Spleen (tissue), 11 donors: ENCODE measurements at regions not wholly inside any gene's neighbourhood (a gene's known extent, or its start where the extent isn't known, plus 50 kb on each side); places are given as distances from the start of the nearest gene placed in this dataset.
A peak's percentile ranks its signal among the peaks of the same experiment; 100 is the strongest.

ENCODE experiments used
- DNase-seq: peaks from one replicate; pipeline ENCODE4 v3.0.0-alpha.2; 2020
- H3K27ac ChIP-seq, 8 donors: fragments of 200-600 bp; sonication (generic) in 7 of 8; 1 replicate in 4 of 8; 2 replicates in 4 of 8; pipeline versions ENCODE4 v1.5.0 to v1.8.0; 2016 to 2021; ENCODE audit warnings: inconsistent platforms in 4 of 8, mild to moderate bottlenecking in 4 of 8, moderate library complexity in 1 of 8
- H3K27me3 ChIP-seq, 7 donors: fragments of 200-600 bp; sonication (generic) in 6 of 7; replicated peaks in 1 of 7; 1 replicate in 4 of 7; 2 replicates in 3 of 7; pipeline versions ENCODE4 v1.5.0 to v1.8.0; 2016 to 2021; ENCODE audit warnings: inconsistent platforms in 3 of 7, mild to moderate bottlenecking in 1 of 7
- H3K36me3 ChIP-seq, 6 donors: fragments of 200-600 bp; sonication (generic) in 5 of 6; 1 replicate in 4 of 6; 2 replicates in 2 of 6; pipeline versions ENCODE4 v1.5.0 to v1.8.0; 2016 to 2021; ENCODE audit warnings: inconsistent platforms in 2 of 6
- H3K4me1 ChIP-seq, 6 donors: fragments of 200-600 bp; sonication (generic) in 5 of 6; 1 replicate in 3 of 6; 2 replicates in 3 of 6; pipeline versions ENCODE4 v1.5.0 to v1.8.0; 2016 to 2021; ENCODE audit warnings: inconsistent platforms in 3 of 6
- H3K4me3 ChIP-seq, 8 donors: fragments of 200-600 bp; sonication (generic) in 7 of 8; 1 replicate in 4 of 8; 2 replicates in 4 of 8; pipeline versions ENCODE4 v1.5.0 to v1.8.0; 2016 to 2021; ENCODE audit warnings: inconsistent platforms in 4 of 8, mild to moderate bottlenecking in 4 of 8, moderate library complexity in 2 of 8
- H3K9me3 ChIP-seq, 8 donors: fragments of 200-600 bp; sonication (generic) in 7 of 8; 1 replicate in 4 of 8; 2 replicates in 4 of 8; pipeline versions ENCODE4 v1.5.0 to v1.8.0; 2016 to 2021; ENCODE audit warnings: inconsistent platforms in 4 of 8
- CTCF ChIP-seq, 11 experiments: fragments of 200-600 bp in 7 of 11; fragments of 450-650 bp in 4 of 11; sonication (generic) in 4 of 11; IDR thresholded peaks in 8 of 11; conservative IDR thresholded peaks in 3 of 11; 1 replicate in 7 of 11; 2 replicates in 4 of 11; pipeline versions ENCODE4 v1.4.0 to v1.8.0; 2016 to 2021; ENCODE audit warnings: antibody characterized with exemption in 11 of 11, inconsistent platforms in 4 of 11, mild to moderate bottlenecking in 1 of 11
- POLR2A ChIP-seq, 3 donors: fragments of 450-650 bp; IDR thresholded peaks; one replicate each; pipeline ENCODE4 v1.5.1; 2017; ENCODE audit warnings: antibody characterized with exemption in 3 of 3, mild to moderate bottlenecking in 1 of 3
- POLR2AphosphoS5 ChIP-seq, 3 donors: sonication (generic); formaldehyde crosslinking; IDR thresholded peaks; one replicate each; pipeline ENCODE4 v1.5.1; 2017; ENCODE audit warnings: antibody characterized with exemption in 3 of 3
- WGBS, 5 donors: extraction: QIAGEN DNeasy Blood & Tissue Kit in 3 of 5; methylation state at CpG; one replicate each; pipeline versions ENCODE4 v1.1.5 to v1.1.7; 2013 to 2018; 5-methylcytosine and 5-hydroxymethylcytosine counted together
- intact Hi-C: fragments of 100-400 bp; cut with DNase I; formaldehyde crosslinking; loops from one replicate; pipeline ENCODE4 v1.15.0; 2023; ENCODE audit warnings: low total_unique reads
- donor health status: healthy with polysubstance abuse.
- donor health status: DM: no; HTN: no; CAD: no; lungs with moderate emphysema.
- donor health status: DM: no; HTN: no; CAD: no.
- donor health status: Bipolar disorder and iron deficiency.
- donor health status: healthy.
- donor health status: DM: no; HTN: no; CAD: no.
- donor health status: DM: yes; HTN: yes; CAD: no.

GRCh38 chr9:106535439-106535838 is 327.5 kb upstream of the ZNF462 start:
- Histone ChIP-seq H3K27ac (no peak overlapping the region), H3K9me3 (no peaks in the 10 kb centered on the region), H3K36me3 (no peaks in the 10 kb centered on the region), H3K4me3 (no peak overlapping the region), H3K27me3 (no peaks in the 10 kb centered on the region), H3K4me1 (peaks cover 0 to 11% (median 0%) of the 10 kb centered on the region in 6 donors)
- TF ChIP-seq POLR2AphosphoS5 (IDR thresholded peaks at IDR 0.05) (no peak), POLR2A (IDR thresholded peaks at IDR 0.05) (no peak), CTCF (IDR thresholded peaks at IDR 0.05 in 8 of 11, conservative IDR thresholded peaks at IDR 0.05 in 3 of 11) (no peak)
- 13 to 29% (median 23%) methylated on average over 1 of the region's 1 CpG for WGBS, 5 donors
- no peak for DNase-seq
- intact Hi-C loops = no loop called here

- no peak overlapping the region for H3K4me3 ChIP-seq
- intact Hi-C loops = no loop called here
- H3K27me3 ChIP-seq = no peaks in the 10 kb centered on the region
- TF ChIP-seq POLR2AphosphoS5 (IDR thresholded peaks at IDR 0.05) (no peak), POLR2A (IDR thresholded peaks at IDR 0.05) (no peak), CTCF (IDR thresholded peaks at IDR 0.05 in 8 of 11, conservative IDR thresholded peaks at IDR 0.05 in 3 of 11) (no peak)
- DNase-seq = peak; percentile 65
- 85 to 92% (median 88%) methylated on average over 6 to 11 of the region's 11 CpGs for WGBS, 5 donors
- H3K9me3 ChIP-seq = peaks cover 4 to 26% (median 18%) of the 10 kb centered on the region in 8 donors
- no peaks in the 10 kb centered on the region for H3K36me3 ChIP-seq
- no peak overlapping the region for H3K27ac ChIP-seq
- H3K4me1 ChIP-seq = no peaks in the 10 kb centered on the region
Measured at GRCh38 chr9:106557996-106558667, 304.8 kb upstream of the ZNF462 start.

- Histone ChIP-seq H3K36me3 (no peaks in the 10 kb centered on the region), H3K27ac (no peak overlapping the region), H3K27me3 (no peaks in the 10 kb centered on the region), H3K4me3 (no peak overlapping the region), H3K4me1 (no peaks in the 10 kb centered on the region), H3K9me3 (peaks cover 0 to 8% (median 4%) of the 10 kb centered on the region in 8 donors)
- DNase-seq = no peak
- TF ChIP-seq POLR2AphosphoS5 (IDR thresholded peaks at IDR 0.05) (no peak), CTCF (IDR thresholded peaks at IDR 0.05 in 8 of 11, conservative IDR thresholded peaks at IDR 0.05 in 3 of 11) (no peak), POLR2A (IDR thresholded peaks at IDR 0.05) (no peak)
- intact Hi-C loops = no loop called here
- WGBS, 5 donors = 91 to 98% (median 95%) methylated on average over 1 of the region's 1 CpG
Measured at GRCh38 chr9:106560540-106560939, 302.4 kb upstream of the ZNF462 start.

- intact Hi-C loops = no loop called here
- DNase-seq = no peak
- 76 to 91% (median 83%) methylated on average over 5 of the region's 5 CpGs for WGBS, 5 donors
- Histone ChIP-seq H3K9me3 (peaks cover 0 to 79% (median 45%) of the 10 kb centered on the region in 8 donors), H3K4me3 (no peak overlapping the region), H3K4me1 (no peaks in the 10 kb centered on the region), H3K27ac (no peak overlapping the region), H3K36me3 (no peaks in the 10 kb centered on the region), H3K27me3 (no peaks in the 10 kb centered on the region)
- TF ChIP-seq POLR2AphosphoS5 (IDR thresholded peaks at IDR 0.05) (no peak), CTCF (IDR thresholded peaks at IDR 0.05 in 8 of 11, conservative IDR thresholded peaks at IDR 0.05 in 3 of 11) (no peak), POLR2A (IDR thresholded peaks at IDR 0.05) (no peak)
Measured at GRCh38 chr9:106575823-106576222, 287.1 kb upstream of the ZNF462 start.
